Fibroblast of villous mesenchyme (primary cell): ENCODE measurements at regions not wholly inside any gene's neighbourhood (a gene's known extent, or its start where the extent isn't known, plus 50 kb on each side); places are given as distances from the start of the nearest gene placed in this dataset.

Source experiments
- DNase-seq: peaks from one replicate; pipeline ENCODE4 v3.0.0-alpha.2; 2010; ENCODE audit warnings: low read depth
- H3K4me3 ChIP-seq: 2 replicates; pipeline ENCODE4 v1.5.1; 2011; ENCODE audit warnings: low read depth, mild to moderate bottlenecking, low read length
- TF ChIP-seq, protein P1 (sequence below): IDR thresholded peaks from 2 replicates; pipeline ENCODE4 v1.5.1; 2012; ENCODE audit warnings: low read depth, mild to moderate bottlenecking, low read length; ENCODE audit not compliant: insufficient read depth

DNA sequence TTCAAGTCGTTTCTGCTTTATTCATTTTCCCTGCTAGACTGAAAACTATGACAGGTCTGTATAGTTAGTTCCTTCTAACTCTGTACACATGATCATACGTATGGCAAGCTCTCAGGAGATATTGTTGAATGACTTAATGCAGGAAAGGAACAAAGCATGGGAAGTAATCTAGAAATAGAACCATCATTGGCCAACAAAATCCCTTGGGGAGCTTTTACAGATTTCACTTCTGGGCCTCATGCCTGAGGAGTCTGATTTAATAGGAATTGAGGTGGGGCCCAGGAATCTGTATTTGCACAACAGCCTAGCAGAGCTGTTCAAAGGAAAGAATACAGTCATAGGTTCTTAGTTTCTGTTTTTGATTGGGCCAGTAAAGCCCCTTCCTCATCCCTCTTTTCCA, 229.2 kb downstream of the MAP2K6 start:
- TF ChIP-seq, protein P1, sequence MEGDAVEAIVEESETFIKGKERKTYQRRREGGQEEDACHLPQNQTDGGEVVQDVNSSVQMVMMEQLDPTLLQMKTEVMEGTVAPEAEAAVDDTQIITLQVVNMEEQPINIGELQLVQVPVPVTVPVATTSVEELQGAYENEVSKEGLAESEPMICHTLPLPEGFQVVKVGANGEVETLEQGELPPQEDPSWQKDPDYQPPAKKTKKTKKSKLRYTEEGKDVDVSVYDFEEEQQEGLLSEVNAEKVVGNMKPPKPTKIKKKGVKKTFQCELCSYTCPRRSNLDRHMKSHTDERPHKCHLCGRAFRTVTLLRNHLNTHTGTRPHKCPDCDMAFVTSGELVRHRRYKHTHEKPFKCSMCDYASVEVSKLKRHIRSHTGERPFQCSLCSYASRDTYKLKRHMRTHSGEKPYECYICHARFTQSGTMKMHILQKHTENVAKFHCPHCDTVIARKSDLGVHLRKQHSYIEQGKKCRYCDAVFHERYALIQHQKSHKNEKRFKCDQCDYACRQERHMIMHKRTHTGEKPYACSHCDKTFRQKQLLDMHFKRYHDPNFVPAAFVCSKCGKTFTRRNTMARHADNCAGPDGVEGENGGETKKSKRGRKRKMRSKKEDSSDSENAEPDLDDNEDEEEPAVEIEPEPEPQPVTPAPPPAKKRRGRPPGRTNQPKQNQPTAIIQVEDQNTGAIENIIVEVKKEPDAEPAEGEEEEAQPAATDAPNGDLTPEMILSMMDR, result no peak
- H3K4me3 ChIP-seq, result no peak overlapping the region
- DNase-seq, result no peak

DNA sequence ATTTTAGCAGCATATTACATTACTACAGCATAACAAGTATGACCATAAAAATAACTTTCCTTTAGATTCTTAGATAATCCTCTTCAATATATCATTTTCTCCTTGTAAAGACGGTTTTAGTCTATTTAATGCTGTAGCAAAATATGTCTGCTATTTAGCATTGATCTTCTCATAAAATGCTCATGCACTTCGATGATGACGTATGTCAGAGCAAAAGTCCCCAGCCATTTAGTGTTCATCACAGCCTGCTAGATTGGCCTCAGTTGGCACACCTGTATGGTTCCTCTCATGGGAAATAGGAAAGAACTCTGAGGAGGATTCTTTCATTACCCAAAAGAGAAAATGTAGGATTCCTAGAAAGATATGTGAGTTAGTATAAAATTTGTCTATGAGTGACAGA, 232.2 kb downstream of the MAP2K6 start:
- TF ChIP-seq, protein P1, result no peak
- no peak overlapping the region for H3K4me3 ChIP-seq
- DNase-seq, result no peak

DNA sequence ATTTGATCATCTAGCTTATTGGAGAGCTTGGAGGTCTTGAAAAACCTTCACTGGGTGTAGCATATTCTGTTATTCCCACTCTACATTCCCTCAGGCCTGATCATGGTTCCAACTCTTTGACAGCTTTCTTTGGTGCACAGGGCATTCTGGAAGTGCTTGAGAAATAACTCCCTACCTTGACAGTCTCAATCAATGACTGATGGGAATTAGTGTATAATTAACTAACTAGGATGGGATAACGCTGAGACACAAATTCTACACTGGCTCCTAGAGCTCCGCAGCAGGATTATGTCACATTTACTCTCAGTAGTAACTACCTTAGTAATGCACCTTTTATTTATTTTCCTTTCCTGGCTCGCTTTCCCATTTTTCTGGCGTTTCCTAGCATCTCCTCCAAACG, 236.4 kb downstream of the MAP2K6 start:
- TF ChIP-seq, protein P1, result no peak
- no peak overlapping the region for H3K4me3 ChIP-seq
- no peak for DNase-seq

DNA sequence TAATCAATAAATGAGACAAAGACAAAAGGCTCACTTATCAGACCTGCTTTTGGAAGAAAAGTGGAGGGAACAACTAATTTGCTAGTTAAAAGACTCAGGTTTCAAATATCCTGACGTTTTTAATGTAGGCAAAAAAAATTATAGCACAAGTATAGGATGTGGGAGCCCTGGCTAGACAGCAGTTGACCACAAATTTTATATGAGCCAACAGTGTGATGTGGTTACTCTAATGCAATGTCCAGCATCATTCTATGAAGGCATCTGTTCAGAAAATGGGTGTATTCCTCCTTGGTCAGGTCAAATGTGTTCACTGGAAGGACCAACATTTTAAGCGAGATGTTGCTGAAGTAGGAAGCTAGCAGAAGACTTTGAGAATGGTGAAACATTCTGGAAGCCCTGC, 237.4 kb downstream of the MAP2K6 start:
- TF ChIP-seq, protein P1, result no peak
- DNase-seq, result peak; percentile 19
- no peak overlapping the region for H3K4me3 ChIP-seq

DNA sequence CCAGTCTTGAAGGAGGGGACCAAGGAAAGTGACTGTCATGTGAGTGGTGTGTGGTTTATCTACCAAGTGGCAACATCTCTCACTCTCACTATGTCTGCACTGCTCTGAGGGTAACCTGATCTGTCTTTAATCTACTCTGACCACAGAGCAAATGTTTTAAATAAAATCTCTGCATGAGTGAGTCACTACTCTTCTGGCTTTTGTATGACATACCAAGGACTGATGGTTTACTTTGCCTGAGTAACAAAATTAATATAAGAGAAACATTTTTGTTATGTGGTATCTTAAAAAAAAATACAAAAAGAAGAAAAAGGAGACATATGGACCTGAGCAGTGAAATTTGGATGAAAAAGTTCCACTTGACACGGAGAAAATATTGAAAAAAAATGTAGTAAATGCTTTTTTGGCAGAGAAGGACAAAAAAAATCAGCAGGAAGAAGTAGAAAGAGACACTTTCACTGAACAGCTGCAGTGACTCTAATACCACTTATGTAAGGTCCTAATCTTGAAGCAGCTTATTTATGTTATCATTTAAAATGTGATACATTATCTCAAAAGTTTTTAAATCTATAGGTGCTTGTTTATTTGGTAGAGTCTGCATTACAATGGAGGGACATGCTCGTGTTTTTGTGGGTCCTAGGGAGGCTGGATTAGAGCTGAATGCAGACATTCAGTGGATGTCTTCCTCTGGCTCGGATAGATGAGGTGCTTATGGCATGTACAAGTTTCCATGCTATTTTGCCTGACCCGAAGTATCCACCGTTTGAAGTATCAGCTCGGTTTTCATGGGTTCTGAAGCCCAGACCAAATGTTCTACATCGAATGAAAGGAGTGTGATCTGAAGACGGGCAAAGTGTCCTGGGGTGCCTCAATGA, 240.7 kb downstream of the MAP2K6 start:
- H3K4me3 ChIP-seq, result no peak overlapping the region
- DNase-seq, result peak; percentile 89
- TF ChIP-seq, protein P1, result no peak

DNA sequence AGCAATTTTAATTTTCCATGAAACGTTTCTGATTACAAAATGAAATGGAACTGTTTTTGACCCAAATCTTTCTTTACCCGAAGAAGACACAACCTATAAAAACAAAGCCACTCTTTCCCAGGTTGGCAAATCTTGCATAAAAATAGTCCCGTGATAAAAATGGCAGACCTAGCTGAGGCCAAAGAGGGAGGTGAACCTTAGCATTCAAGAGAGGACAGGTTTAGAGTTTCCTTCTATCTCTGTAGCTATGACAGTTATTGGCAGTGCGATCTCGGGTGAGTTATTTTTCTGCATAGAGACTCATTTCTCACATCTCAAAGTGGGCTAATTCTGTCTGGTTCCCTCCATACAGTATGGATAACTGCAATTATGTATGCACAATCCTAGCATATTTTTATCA, 241.4 kb downstream of the MAP2K6 start:
- DNase-seq, result no peak
- TF ChIP-seq, protein P1, result no peak
- H3K4me3 ChIP-seq, result no peak overlapping the region
